ENCODE measurements at regions not wholly inside any gene's neighbourhood (a gene's known extent, or its start where the extent isn't known, plus 50 kb on each side); places are given as distances from the start of the nearest gene placed in this dataset.

- no peak for TF ChIP-seq EP300 (IDR thresholded peaks at IDR 0.05)
- TF ChIP-seq, protein P1, sequence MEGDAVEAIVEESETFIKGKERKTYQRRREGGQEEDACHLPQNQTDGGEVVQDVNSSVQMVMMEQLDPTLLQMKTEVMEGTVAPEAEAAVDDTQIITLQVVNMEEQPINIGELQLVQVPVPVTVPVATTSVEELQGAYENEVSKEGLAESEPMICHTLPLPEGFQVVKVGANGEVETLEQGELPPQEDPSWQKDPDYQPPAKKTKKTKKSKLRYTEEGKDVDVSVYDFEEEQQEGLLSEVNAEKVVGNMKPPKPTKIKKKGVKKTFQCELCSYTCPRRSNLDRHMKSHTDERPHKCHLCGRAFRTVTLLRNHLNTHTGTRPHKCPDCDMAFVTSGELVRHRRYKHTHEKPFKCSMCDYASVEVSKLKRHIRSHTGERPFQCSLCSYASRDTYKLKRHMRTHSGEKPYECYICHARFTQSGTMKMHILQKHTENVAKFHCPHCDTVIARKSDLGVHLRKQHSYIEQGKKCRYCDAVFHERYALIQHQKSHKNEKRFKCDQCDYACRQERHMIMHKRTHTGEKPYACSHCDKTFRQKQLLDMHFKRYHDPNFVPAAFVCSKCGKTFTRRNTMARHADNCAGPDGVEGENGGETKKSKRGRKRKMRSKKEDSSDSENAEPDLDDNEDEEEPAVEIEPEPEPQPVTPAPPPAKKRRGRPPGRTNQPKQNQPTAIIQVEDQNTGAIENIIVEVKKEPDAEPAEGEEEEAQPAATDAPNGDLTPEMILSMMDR (IDR thresholded peaks at IDR 0.05), result no peak
These were observed 118.4 kb upstream of the CTNNA2 start for GRCh38 chr2:79394485-79394859.

All from suprapubic skin (tissue), 3 donors.